ENCODE measurements at regions not wholly inside any gene's neighbourhood (a gene's known extent, or its start where the extent isn't known, plus 50 kb on each side); places are given as distances from the start of the nearest gene placed in this dataset.

GRCh38 chr2:149849136-149849535, 261.6 kb upstream of the MMADHC start:
- H3K27me3 ChIP-seq (ENCODE audit: control insufficient read depth in 2 of 2, insufficient read depth in 2 of 2, low read length in 2 of 2), result no peaks in the 10 kb centered on the region
- no peak overlapping the region for H3K9ac ChIP-seq (replicated peaks; ENCODE audit: extremely low read depth, insufficient read depth, low read length)
- no peaks in the 10 kb centered on the region for H3K79me2 ChIP-seq (ENCODE audit: control insufficient read depth, insufficient read depth, low read length)
- CTCF ChIA-PET, result no interaction called here
- H3K27ac ChIP-seq (ENCODE audit: insufficient read depth, low read depth, low read length), result no peak overlapping the region
- TF ChIP-seq CTCF (IDR thresholded peaks at IDR 0.05; ENCODE audit: extremely low read depth in 1 of 2, insufficient read depth in 1 of 2, low read depth in 1 of 2, low read length in 2 of 2) (no peak), POLR2AphosphoS5 (IDR thresholded peaks at IDR 0.05; ENCODE audit: insufficient read depth, low read depth, low read length) (no peak), MAX (IDR thresholded peaks at IDR 0.05; ENCODE audit: insufficient read depth, insufficient read length) (no peak)
- H3K36me3 ChIP-seq (ENCODE audit: control insufficient read depth in 2 of 2, extremely low read depth in 1 of 2, insufficient read depth in 2 of 2, low read length in 2 of 2), result no peaks in the 10 kb centered on the region
- no peak overlapping the region for H3K4me3 ChIP-seq (replicated peaks in 1 of 3; ENCODE audit: insufficient read depth in 1 of 3, low read depth in 1 of 3, low read length in 3 of 3)
- H3K9me1 ChIP-seq (replicated peaks; ENCODE audit: control insufficient read depth, extremely low read depth, insufficient read depth, low read length), result no peaks in the 10 kb centered on the region
- H3K9me3 ChIP-seq (replicated peaks; ENCODE audit: control insufficient read depth, insufficient read depth, low read length), result no peaks in the 10 kb centered on the region
- H2AFZ ChIP-seq (ENCODE audit: low read depth, low read length), result no peak overlapping the region
- DNase-seq (ENCODE audit: low read depth, low spot score) (no peak), FAIRE-seq (no peak)
- H3K4me2 ChIP-seq (ENCODE audit: insufficient read depth, low read length), result no peak overlapping the region
- no TSS peak for BruUV-seq (replicated peaks)
- dilution Hi-C loops (cut with MboI; ENCODE audit: extremely low pct_ligation_motif_present, low sequenced_read_pairs) (no loop called here), intact Hi-C loops (cut with micrococcal nuclease) (no loop called here)
- no peaks in the 10 kb centered on the region for H4K20me1 ChIP-seq (replicated peaks; ENCODE audit: control insufficient read depth, extremely low read depth, insufficient read depth, low read length)
- POLR2A ChIA-PET, result no interaction called here
- H3K4me1 ChIP-seq (ENCODE audit: control insufficient read depth, extremely low read depth, insufficient read depth, low read length), result no peaks in the 10 kb centered on the region

GRCh38 chr2:149841396-149841795, 253.8 kb upstream of the MMADHC start:
- FAIRE-seq, result no peak
- no peak overlapping the region for H3K27ac ChIP-seq (ENCODE audit: insufficient read depth, low read depth, low read length)
- no peaks in the 10 kb centered on the region for H3K9me3 ChIP-seq (replicated peaks; ENCODE audit: control insufficient read depth, insufficient read depth, low read length)
- no peaks in the 10 kb centered on the region for H3K9me1 ChIP-seq (replicated peaks; ENCODE audit: control insufficient read depth, extremely low read depth, insufficient read depth, low read length)
- no peak overlapping the region for H2AFZ ChIP-seq (ENCODE audit: low read depth, low read length)
- H3K4me1 ChIP-seq (ENCODE audit: control insufficient read depth, extremely low read depth, insufficient read depth, low read length), result no peaks in the 10 kb centered on the region
- H3K79me2 ChIP-seq (ENCODE audit: control insufficient read depth, insufficient read depth, low read length), result no peaks in the 10 kb centered on the region
- dilution Hi-C loops (cut with MboI; ENCODE audit: extremely low pct_ligation_motif_present, low sequenced_read_pairs) (no loop called here), intact Hi-C loops (cut with micrococcal nuclease) (no loop called here)
- H3K27me3 ChIP-seq (ENCODE audit: control insufficient read depth in 2 of 2, insufficient read depth in 2 of 2, low read length in 2 of 2), result no peaks in the 10 kb centered on the region
- H3K9ac ChIP-seq (replicated peaks; ENCODE audit: extremely low read depth, insufficient read depth, low read length), result no peak overlapping the region
- no peak overlapping the region for H3K4me2 ChIP-seq (ENCODE audit: insufficient read depth, low read length)
- TF ChIP-seq MAX (IDR thresholded peaks at IDR 0.05; ENCODE audit: insufficient read depth, insufficient read length), result no peak
- no peak for TF ChIP-seq CTCF (IDR thresholded peaks at IDR 0.05; ENCODE audit: extremely low read depth in 1 of 2, insufficient read depth in 1 of 2, low read depth in 1 of 2, low read length in 2 of 2)
- no peak for TF ChIP-seq EZH2 (IDR thresholded peaks at IDR 0.05; ENCODE audit: borderline replicate concordance, low read depth, low read length, severe bottlenecking)
- TF ChIP-seq POLR2AphosphoS5 (IDR thresholded peaks at IDR 0.05; ENCODE audit: insufficient read depth, low read depth, low read length), result no peak
- no peak for TF ChIP-seq GATA2 (IDR thresholded peaks at IDR 0.05; ENCODE audit: insufficient read depth, insufficient read length, low read depth, low read length)
- TF ChIP-seq MYC (IDR thresholded peaks at IDR 0.05; ENCODE audit: low read depth, low read length), result no peak
- no peak for TF ChIP-seq FOS (IDR thresholded peaks at IDR 0.05; ENCODE audit: borderline replicate concordance, insufficient read depth, low read length)
- TF ChIP-seq POLR2A (IDR thresholded peaks at IDR 0.05; ENCODE audit: low read depth, low read length), result no peak
- no peak for TF ChIP-seq JUN (IDR thresholded peaks at IDR 0.05; ENCODE audit: borderline replicate concordance, insufficient read depth, insufficient read length, low read depth)
- POLR2A ChIA-PET, result no interaction called here
- H3K4me3 ChIP-seq (replicated peaks in 1 of 3; ENCODE audit: insufficient read depth in 1 of 3, low read depth in 1 of 3, low read length in 3 of 3), result no peak overlapping the region
- no peak for DNase-seq (ENCODE audit: low read depth, low spot score)
- H3K36me3 ChIP-seq (ENCODE audit: control insufficient read depth in 2 of 2, extremely low read depth in 1 of 2, insufficient read depth in 2 of 2, low read length in 2 of 2), result no peaks in the 10 kb centered on the region
- CTCF ChIA-PET, result interaction anchor here (1.1 kb wide), 1 partner anchor 14 kb away, joined by 3 read pairs; no protein-coding TSS in a partner anchor
- no TSS peak for BruUV-seq (replicated peaks)
- no peaks in the 10 kb centered on the region for H4K20me1 ChIP-seq (replicated peaks; ENCODE audit: control insufficient read depth, extremely low read depth, insufficient read depth, low read length)
